ENCODE measurements at regions not wholly inside any gene's neighbourhood (a gene's known extent, or its start where the extent isn't known, plus 50 kb on each side); places are given as distances from the start of the nearest gene placed in this dataset.

DNA sequence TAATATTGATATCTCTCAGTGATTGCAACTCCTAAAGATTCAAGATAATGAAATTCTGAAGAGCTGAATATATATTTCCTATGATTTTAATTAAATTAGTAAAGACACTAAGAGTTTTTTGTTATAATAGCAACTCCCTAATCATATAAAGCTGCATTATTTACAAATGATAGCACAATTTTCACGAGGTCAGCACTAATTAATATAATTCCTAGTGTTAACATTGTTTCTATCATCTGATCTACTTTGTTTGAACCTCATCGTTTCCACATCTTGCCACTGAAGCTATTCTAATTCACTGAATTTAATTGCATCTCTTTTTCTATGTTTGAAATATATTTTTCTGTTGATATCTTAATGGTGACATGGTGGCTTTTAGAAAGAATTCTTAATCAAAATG, 279.1 kb upstream of the ADGRL4 start:
- TF ChIP-seq, protein P1, sequence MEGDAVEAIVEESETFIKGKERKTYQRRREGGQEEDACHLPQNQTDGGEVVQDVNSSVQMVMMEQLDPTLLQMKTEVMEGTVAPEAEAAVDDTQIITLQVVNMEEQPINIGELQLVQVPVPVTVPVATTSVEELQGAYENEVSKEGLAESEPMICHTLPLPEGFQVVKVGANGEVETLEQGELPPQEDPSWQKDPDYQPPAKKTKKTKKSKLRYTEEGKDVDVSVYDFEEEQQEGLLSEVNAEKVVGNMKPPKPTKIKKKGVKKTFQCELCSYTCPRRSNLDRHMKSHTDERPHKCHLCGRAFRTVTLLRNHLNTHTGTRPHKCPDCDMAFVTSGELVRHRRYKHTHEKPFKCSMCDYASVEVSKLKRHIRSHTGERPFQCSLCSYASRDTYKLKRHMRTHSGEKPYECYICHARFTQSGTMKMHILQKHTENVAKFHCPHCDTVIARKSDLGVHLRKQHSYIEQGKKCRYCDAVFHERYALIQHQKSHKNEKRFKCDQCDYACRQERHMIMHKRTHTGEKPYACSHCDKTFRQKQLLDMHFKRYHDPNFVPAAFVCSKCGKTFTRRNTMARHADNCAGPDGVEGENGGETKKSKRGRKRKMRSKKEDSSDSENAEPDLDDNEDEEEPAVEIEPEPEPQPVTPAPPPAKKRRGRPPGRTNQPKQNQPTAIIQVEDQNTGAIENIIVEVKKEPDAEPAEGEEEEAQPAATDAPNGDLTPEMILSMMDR (IDR thresholded peaks at IDR 0.05) = no peak
- no peak overlapping the region for H3K4me3 Mint-ChIP-seq (ENCODE audit: unreplicated experiment)
- no peaks in the 10 kb centered on the region for H3K36me3 Mint-ChIP-seq (ENCODE audit: unreplicated experiment)
- H3K9me3 Mint-ChIP-seq (ENCODE audit: unreplicated experiment) = no peaks in the 10 kb centered on the region
- no peak overlapping the region for H3K27ac Mint-ChIP-seq (ENCODE audit: unreplicated experiment)
- H3K4me1 Mint-ChIP-seq (ENCODE audit: unreplicated experiment) = no peaks in the 10 kb centered on the region
- DNase-seq (ENCODE audit: extremely low spot score, unreplicated experiment) = no peak
- no peaks in the 10 kb centered on the region for H3K27me3 Mint-ChIP-seq (ENCODE audit: unreplicated experiment)

DNA sequence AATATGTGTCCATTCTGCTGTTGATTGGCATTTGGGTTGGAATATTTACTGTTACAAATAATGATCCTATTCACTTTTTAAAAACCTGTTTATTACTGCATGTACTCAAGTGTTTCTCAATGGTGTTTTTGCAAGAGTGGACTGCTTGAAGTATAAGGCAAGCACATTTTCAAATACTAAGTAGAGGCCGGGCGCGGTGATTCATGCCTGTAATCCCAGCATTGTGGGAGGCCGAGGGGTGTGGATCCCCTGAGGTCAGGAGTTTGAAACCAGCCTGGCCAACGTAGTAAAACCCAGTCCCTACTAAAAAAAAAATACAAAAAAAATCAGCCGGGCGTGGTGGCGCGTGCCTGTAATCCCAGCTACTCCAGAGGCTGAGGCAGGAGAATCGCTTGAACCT, 276.9 kb upstream of the ADGRL4 start:
- Mint-ChIP-seq H3K27me3 (ENCODE audit: unreplicated experiment) (no peaks in the 10 kb centered on the region), H3K4me3 (ENCODE audit: unreplicated experiment) (no peak overlapping the region), H3K9me3 (ENCODE audit: unreplicated experiment) (peaks cover 4% of the 10 kb centered on the region), H3K27ac (ENCODE audit: unreplicated experiment) (no peak overlapping the region), H3K4me1 (ENCODE audit: unreplicated experiment) (no peaks in the 10 kb centered on the region), H3K36me3 (ENCODE audit: unreplicated experiment) (no peaks in the 10 kb centered on the region)
- TF ChIP-seq, protein P1 (IDR thresholded peaks at IDR 0.05) = no peak
- no peak for DNase-seq (ENCODE audit: extremely low spot score, unreplicated experiment)

DNA sequence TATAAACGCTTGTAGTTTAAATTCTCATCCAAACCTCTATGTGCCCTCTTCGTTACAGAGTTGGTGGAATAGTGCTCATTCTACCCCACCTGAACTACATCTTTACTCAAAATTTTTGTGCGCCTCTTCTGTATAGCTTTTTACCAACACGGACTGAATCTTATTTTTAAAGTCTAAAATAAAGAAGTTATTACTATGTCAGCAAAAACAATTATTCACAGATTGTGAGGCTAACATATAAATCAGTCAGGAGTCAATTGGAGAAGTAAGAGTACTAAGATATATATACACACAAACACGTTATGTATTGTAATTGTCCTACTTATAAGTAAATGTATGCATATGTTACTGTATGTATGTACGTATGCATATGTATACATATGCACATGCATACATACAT, 274.9 kb upstream of the ADGRL4 start:
- no peak for DNase-seq (ENCODE audit: extremely low spot score, unreplicated experiment)

DNA sequence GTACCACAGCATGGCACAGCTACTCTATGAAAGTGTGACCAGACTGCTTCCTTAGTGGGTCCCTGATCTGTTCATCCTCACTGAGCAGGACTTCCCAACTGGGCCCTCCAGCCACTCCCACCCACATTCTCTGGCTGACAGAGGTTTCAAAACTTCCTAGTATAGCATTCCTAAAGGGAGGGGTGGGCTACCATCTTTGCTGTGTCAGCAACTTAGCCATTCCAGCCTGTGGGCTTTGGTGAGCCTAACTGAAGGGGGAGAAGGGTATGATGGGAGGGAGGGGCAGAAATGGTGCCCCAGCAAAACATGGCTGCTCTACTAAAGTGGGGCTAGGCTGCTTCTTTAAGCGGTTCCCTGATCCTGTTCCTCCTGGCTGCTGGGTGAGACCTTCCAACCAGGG, 265.2 kb upstream of the ADGRL4 start:
- Mint-ChIP-seq H3K36me3 (ENCODE audit: unreplicated experiment) (peaks cover 2% of the 10 kb centered on the region), H3K27ac (ENCODE audit: unreplicated experiment) (no peak overlapping the region), H3K9me3 (ENCODE audit: unreplicated experiment) (peaks cover 18% of the 10 kb centered on the region), H3K4me1 (ENCODE audit: unreplicated experiment) (peaks cover 4% of the 10 kb centered on the region), H3K4me3 (ENCODE audit: unreplicated experiment) (no peak overlapping the region), H3K27me3 (ENCODE audit: unreplicated experiment) (no peaks in the 10 kb centered on the region)
- TF ChIP-seq, protein P1 (IDR thresholded peaks at IDR 0.05) = no peak
- DNase-seq (ENCODE audit: extremely low spot score, unreplicated experiment) = no peak

More for the DNA sequence above, 274.9 kb upstream of the ADGRL4 start:
- H3K27me3 Mint-ChIP-seq (ENCODE audit: unreplicated experiment) = no peaks in the 10 kb centered on the region
- H3K27ac Mint-ChIP-seq (ENCODE audit: unreplicated experiment) = no peak overlapping the region
- no peaks in the 10 kb centered on the region for H3K36me3 Mint-ChIP-seq (ENCODE audit: unreplicated experiment)
- peaks cover 5% of the 10 kb centered on the region for H3K9me3 Mint-ChIP-seq (ENCODE audit: unreplicated experiment)
- TF ChIP-seq, protein P1 (IDR thresholded peaks at IDR 0.05) = no peak
- H3K4me3 Mint-ChIP-seq (ENCODE audit: unreplicated experiment) = no peak overlapping the region
- no peaks in the 10 kb centered on the region for H3K4me1 Mint-ChIP-seq (ENCODE audit: unreplicated experiment)

DNA sequence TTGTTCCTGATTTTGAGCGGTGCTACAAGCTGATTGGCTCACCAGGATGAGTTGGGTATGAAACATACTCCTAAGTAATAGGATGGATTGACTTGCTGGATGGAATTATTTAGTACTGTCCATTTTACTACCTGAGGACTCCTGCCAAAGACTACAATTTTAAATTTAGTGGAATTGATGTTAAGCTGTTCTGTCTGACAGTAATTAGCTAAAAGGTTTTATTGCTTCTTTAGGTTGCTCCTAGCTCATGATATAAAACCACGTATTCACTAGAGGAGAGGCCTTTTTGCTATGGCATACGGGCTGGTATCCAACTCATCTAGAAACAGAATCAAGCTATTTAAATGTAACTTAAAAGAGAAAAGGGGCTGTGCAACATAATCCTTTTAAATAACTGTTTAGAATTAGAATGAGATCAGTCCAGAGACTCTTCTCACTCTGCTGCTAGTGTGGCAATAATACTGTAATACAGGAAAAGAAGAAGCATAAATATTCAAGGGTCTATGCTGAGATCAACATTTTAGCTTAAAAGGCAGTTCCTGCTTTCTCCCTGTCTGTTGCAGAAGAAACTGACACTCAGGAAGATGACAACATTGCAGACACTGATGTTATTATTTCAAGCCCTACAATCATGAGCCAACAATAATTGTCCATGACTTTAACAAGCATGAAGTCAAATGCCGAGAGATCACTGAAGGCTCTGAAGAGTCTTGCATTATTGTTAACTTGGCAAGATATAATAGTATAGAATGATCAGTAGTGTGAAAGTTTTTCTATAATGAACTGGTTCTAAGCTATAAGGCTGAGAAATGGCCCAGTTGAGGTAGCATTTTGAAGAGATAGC, 258.7 kb upstream of the ADGRL4 start:
- Mint-ChIP-seq H3K36me3 (ENCODE audit: unreplicated experiment) (no peaks in the 10 kb centered on the region), H3K27ac (ENCODE audit: unreplicated experiment) (no peak overlapping the region), H3K4me1 (ENCODE audit: unreplicated experiment) (peaks cover 12% of the 10 kb centered on the region), H3K4me3 (ENCODE audit: unreplicated experiment) (no peak overlapping the region), H3K9me3 (ENCODE audit: unreplicated experiment) (no peaks in the 10 kb centered on the region), H3K27me3 (ENCODE audit: unreplicated experiment) (no peaks in the 10 kb centered on the region)
- no peak for DNase-seq (ENCODE audit: extremely low spot score, unreplicated experiment)
- TF ChIP-seq, protein P1 (IDR thresholded peaks at IDR 0.05) = no peak
